Mesendoderm (in vitro differentiated cells): ENCODE measurements at regions not wholly inside any gene's neighbourhood (a gene's known extent, or its start where the extent isn't known, plus 50 kb on each side); places are given as distances from the start of the nearest gene placed in this dataset.

Experiments
- DNase-seq: peaks from one replicate; pipeline ENCODE4 v3.0.0; 2013
- H2AK5ac ChIP-seq: 2 replicates; pipeline ENCODE4 v1.6.1; 2013; ENCODE audit warnings: low read length, inconsistent platforms
- H2BK120ac ChIP-seq: 2 replicates; pipeline ENCODE4 v1.6.1; 2013; ENCODE audit warnings: low read depth, mild to moderate bottlenecking, low read length, moderate library complexity, mixed read lengths
- H2BK15ac ChIP-seq: replicated peaks from 2 replicates; pipeline ENCODE4 v1.6.1; 2013; ENCODE audit warnings: low read depth, mild to moderate bottlenecking, moderate library complexity
- H2BK5ac ChIP-seq: 2 replicates; pipeline ENCODE4 v1.6.1; 2013; ENCODE audit warnings: low read length, inconsistent platforms
- H3K18ac ChIP-seq: 2 replicates; pipeline ENCODE4 v1.6.1; 2013; ENCODE audit warnings: mild to moderate bottlenecking, low read length, mixed read lengths
- H3K23ac ChIP-seq: one replicate; pipeline ENCODE4 v1.6.1; 2013; ENCODE audit warnings: low read length
- H3K27ac ChIP-seq: 2 replicates; pipeline ENCODE4 v1.5.1; 2013; ENCODE audit warnings: low read depth, mild to moderate bottlenecking, inconsistent platforms, low read length, moderate library complexity
- H3K27me3 ChIP-seq: 2 replicates; pipeline ENCODE4 v1.6.1; 2013; ENCODE audit warnings: low read length, control low read depth, mild to moderate bottlenecking, inconsistent platforms; ENCODE audit not compliant: insufficient read depth, poor library complexity
- H3K36me3 ChIP-seq: 2 replicates; pipeline ENCODE4 v1.6.1; 2013; ENCODE audit warnings: low read length, inconsistent platforms; ENCODE audit not compliant: control insufficient read depth, insufficient read depth
- H3K4ac ChIP-seq: one replicate; pipeline ENCODE4 v1.6.1; 2013; ENCODE audit warnings: low read depth, mild to moderate bottlenecking, low read length, moderate library complexity
- H3K4me1 ChIP-seq: 2 replicates; pipeline ENCODE4 v1.6.1; 2013; ENCODE audit warnings: low read depth, low read length, inconsistent platforms; ENCODE audit not compliant: control insufficient read depth
- H3K4me2 ChIP-seq: 2 replicates; pipeline ENCODE4 v1.6.1; 2013; ENCODE audit warnings: low read length
- H3K4me3 ChIP-seq: 2 replicates; pipeline ENCODE4 v1.5.1; 2013; ENCODE audit warnings: mild to moderate bottlenecking, low read length
- H3K56ac ChIP-seq: one replicate; pipeline ENCODE4 v1.6.1; 2013; ENCODE audit warnings: low read length
- H3K79me1 ChIP-seq: 2 replicates; pipeline ENCODE4 v1.6.1; 2013; ENCODE audit warnings: low read length, inconsistent platforms
- H3K79me2 ChIP-seq: 2 replicates; pipeline ENCODE4 v1.6.1; 2013; ENCODE audit warnings: mild to moderate bottlenecking, low read length; ENCODE audit not compliant: control insufficient read depth, insufficient read depth
- H3K9ac ChIP-seq: 2 replicates; pipeline ENCODE4 v1.6.1; 2013; ENCODE audit warnings: low read length, inconsistent platforms
- H4K5ac ChIP-seq: one replicate; pipeline ENCODE4 v1.6.1; 2013; ENCODE audit warnings: low read length
- H4K8ac ChIP-seq: one replicate; pipeline ENCODE4 v1.6.1; 2013; ENCODE audit warnings: low read depth, mild to moderate bottlenecking, control low read depth, low read length, moderate library complexity
- WGBS: extraction: QIAGEN DNeasy Blood & Tissue Kit; methylation state at CpG from one replicate; pipeline ENCODE4 v1.1.7; 2013; ENCODE audit warnings: low lambda C conversion rate, missing lambda C conversion rate; ENCODE audit not compliant: insufficient coverage; ENCODE audit errors: extremely low coverage; 5-methylcytosine and 5-hydroxymethylcytosine counted together

DNA sequence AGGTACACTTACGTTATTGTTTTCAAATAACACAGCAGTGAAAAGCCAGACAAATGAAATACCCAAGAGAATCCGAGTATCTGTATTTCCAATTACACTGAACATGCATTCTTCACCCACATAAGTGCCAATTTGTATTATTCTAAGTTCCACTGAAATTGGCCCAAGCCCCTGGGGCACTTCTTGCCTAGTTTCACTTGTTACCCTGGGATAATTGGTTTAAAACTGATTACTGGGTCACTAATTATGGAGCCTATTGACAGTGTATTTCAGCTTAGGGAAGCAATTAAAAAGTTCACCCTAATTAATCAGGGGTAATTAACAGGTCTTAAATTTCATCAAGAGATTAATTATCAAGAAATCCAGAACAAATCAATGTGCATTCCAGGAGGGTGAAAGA is 60.5 kb upstream of the HS3ST2 start:
- Histone ChIP-seq H3K23ac (no peak overlapping the region), H3K4me2 (no peak overlapping the region), H4K8ac (no peak overlapping the region), H3K18ac (no peak overlapping the region), H4K5ac (no peak overlapping the region), H3K36me3 (no peaks in the 10 kb centered on the region), H3K4ac (no peak overlapping the region), H3K4me1 (no peaks in the 10 kb centered on the region), H3K9ac (no peak overlapping the region), H2BK120ac (no peak overlapping the region), H3K79me1 (no peaks in the 10 kb centered on the region), H2BK5ac (no peak overlapping the region), H2BK15ac (no peak overlapping the region), H2AK5ac (no peak overlapping the region), H3K79me2 (no peaks in the 10 kb centered on the region), H3K56ac (no peak overlapping the region), H3K27me3 (no peaks in the 10 kb centered on the region), H3K4me3 (no peak overlapping the region), H3K27ac (no peak overlapping the region)
- no peak for DNase-seq
- no CpG with 5 or more reads among the region's 2 CpGs for WGBS

DNA sequence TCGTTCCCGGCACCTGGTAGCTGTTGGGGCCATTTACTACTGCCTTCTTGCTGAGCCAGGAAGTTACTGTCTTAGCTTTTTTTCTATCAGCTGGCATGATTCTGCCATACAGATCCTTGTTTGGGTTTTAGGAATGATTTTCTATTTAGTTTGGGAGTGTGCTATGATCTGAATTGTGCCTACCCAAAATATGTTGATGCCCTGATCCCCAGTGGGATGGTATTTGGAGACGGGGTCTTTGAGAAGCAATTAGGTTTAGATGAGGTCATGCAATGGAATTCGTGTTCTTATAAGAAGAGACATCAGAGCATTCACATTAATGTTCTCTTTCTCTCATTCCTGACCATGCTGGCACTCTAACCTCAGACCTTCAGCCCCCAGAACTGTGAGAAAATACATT is 59.4 kb upstream of the HS3ST2 start:
- no peak overlapping the region for H2AK5ac ChIP-seq
- H3K9ac ChIP-seq, result no peak overlapping the region
- H3K56ac ChIP-seq, result no peak overlapping the region
- H3K4me2 ChIP-seq, result no peak overlapping the region
- H3K27ac ChIP-seq, result no peak overlapping the region
- no peaks in the 10 kb centered on the region for H3K4me1 ChIP-seq
- no peak for DNase-seq
- H2BK15ac ChIP-seq, result no peak overlapping the region
- no peak overlapping the region for H3K18ac ChIP-seq
- no peaks in the 10 kb centered on the region for H3K27me3 ChIP-seq
- no peak overlapping the region for H4K5ac ChIP-seq
- no peaks in the 10 kb centered on the region for H3K36me3 ChIP-seq
- H3K79me1 ChIP-seq, result no peaks in the 10 kb centered on the region
- no peak overlapping the region for H3K4ac ChIP-seq
- no peak overlapping the region for H4K8ac ChIP-seq
- WGBS, result no CpG with 5 or more reads among the region's 4 CpGs
- H3K79me2 ChIP-seq, result no peaks in the 10 kb centered on the region
- no peak overlapping the region for H3K23ac ChIP-seq
- no peak overlapping the region for H2BK5ac ChIP-seq
- H3K4me3 ChIP-seq, result no peak overlapping the region
- H2BK120ac ChIP-seq, result no peak overlapping the region

DNA sequence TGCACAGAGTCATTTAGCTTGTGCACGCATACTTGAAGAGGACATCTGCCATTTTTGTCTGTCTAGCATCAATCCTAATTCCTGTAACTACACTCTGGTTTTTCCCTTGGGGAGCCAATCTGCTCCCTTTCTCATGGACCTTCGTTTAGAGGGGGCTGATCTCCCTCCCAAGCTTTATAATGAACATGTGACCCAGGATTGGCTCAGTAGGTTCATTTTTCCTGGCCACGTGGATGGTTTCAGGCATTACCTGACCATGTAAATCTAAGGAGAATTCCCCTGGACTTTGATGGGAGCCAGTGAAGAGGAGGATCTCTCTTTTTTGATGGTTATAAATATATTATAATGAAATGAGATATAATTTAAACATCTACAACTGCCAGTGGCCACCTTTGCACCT is 56.8 kb upstream of the HS3ST2 start:
- Histone ChIP-seq H3K9ac (no peak overlapping the region), H2BK5ac (no peak overlapping the region), H2BK120ac (no peak overlapping the region), H3K79me1 (no peaks in the 10 kb centered on the region), H3K27me3 (no peaks in the 10 kb centered on the region), H3K56ac (no peak overlapping the region), H3K4me2 (no peak overlapping the region), H3K79me2 (no peaks in the 10 kb centered on the region), H3K4me3 (no peak overlapping the region), H3K4me1 (no peaks in the 10 kb centered on the region), H2BK15ac (no peak overlapping the region), H3K36me3 (no peaks in the 10 kb centered on the region), H4K5ac (no peak overlapping the region), H3K27ac (no peak overlapping the region), H3K4ac (no peak overlapping the region), H3K18ac (no peak overlapping the region), H2AK5ac (no peak overlapping the region), H4K8ac (no peak overlapping the region), H3K23ac (no peak overlapping the region)
- no peak for DNase-seq
- WGBS, result no CpG with 5 or more reads among the region's 3 CpGs

- Histone ChIP-seq H2AK5ac (no peak overlapping the region), H3K56ac (no peak overlapping the region), H2BK120ac (no peak overlapping the region), H3K79me1 (no peaks in the 10 kb centered on the region), H3K18ac (no peak overlapping the region), H4K5ac (no peak overlapping the region), H3K4me2 (no peak overlapping the region), H3K79me2 (no peaks in the 10 kb centered on the region), H2BK5ac (no peak overlapping the region), H3K4ac (no peak overlapping the region), H2BK15ac (no peak overlapping the region), H3K27ac (no peak overlapping the region), H3K23ac (no peak overlapping the region), H3K9ac (no peak overlapping the region), H3K4me3 (no peak overlapping the region), H4K8ac (no peak overlapping the region), H3K27me3 (no peaks in the 10 kb centered on the region), H3K36me3 (no peaks in the 10 kb centered on the region), H3K4me1 (peaks cover 3% of the 10 kb centered on the region)
- DNase-seq, result no peak
- no CpG with 5 or more reads among the region's 3 CpGs for WGBS
Measured at GRCh38 chr16:22762486-22762885, 51.5 kb upstream of the HS3ST2 start.

DNA sequence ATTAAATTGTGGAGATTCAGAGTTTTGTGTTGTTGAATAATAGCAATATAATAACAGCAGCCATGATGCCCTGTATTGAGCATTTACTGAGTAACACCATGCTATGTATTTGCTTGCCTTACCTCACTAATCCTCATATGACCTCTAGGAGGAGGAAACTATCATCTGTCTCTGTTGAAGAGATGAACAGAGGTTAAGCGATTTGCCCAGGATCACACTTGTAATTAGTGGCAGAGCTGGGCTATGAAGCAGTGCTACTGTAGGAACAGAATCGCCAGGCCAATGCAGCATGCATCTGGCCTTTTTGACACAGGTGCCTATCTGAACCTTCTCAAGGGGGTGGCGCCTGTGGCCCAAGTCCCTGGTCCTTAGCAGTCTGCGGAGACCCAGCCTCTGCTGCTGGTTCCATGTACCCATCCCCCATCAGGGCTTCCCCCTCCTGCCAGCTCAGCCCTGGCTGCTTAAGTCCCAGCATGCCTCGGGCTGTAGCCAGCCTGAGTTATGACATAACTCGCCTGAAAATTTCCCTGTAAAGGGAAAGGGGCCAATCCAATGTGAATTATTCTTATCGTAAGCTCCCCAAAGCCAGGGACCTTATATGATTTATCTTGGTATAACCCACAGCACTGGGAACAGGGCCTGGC is 50.4 kb upstream of the HS3ST2 start:
- Histone ChIP-seq H3K9ac (no peak overlapping the region), H3K56ac (peak overlapping the region; percentile 44), H3K36me3 (no peaks in the 10 kb centered on the region), H3K4me3 (no peak overlapping the region), H4K8ac (no peak overlapping the region), H3K23ac (no peak overlapping the region), H3K4me1 (peaks cover 3% of the 10 kb centered on the region), H3K4ac (no peak overlapping the region), H4K5ac (no peak overlapping the region), H3K79me1 (no peaks in the 10 kb centered on the region), H3K18ac (no peak overlapping the region), H3K27me3 (no peaks in the 10 kb centered on the region), H3K79me2 (no peaks in the 10 kb centered on the region), H2BK5ac (no peak overlapping the region), H3K4me2 (no peak overlapping the region), H2AK5ac (no peak overlapping the region), H2BK15ac (no peak overlapping the region), H2BK120ac (no peak overlapping the region), H3K27ac (no peak overlapping the region)
- WGBS, result no CpG with 5 or more reads among the region's 7 CpGs
- DNase-seq, result peak; percentile 59
